ENCODE measurements at regions not wholly inside any gene's neighbourhood (a gene's known extent, or its start where the extent isn't known, plus 50 kb on each side); places are given as distances from the start of the nearest gene placed in this dataset.

DNA sequence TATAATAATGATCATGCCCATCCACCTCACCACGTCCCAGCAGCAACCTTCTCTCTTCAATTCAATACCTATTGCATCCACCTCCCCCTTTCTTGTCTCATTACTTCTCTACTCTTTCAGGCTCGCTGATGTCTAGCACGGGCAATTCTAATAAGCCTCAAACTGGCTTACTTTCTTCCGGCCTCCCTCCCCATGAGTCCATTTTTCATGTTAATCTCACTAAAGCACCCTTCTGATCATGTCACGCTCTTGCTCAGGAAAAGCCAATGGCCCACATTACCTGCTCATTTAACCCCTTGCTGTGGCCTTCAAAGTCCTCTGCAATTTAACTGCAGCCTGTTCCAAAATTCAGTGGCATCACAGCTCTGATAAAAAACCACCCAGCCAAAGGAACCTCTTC is 105.1 kb downstream of the UTRN start:
- TF ChIP-seq, protein P1, sequence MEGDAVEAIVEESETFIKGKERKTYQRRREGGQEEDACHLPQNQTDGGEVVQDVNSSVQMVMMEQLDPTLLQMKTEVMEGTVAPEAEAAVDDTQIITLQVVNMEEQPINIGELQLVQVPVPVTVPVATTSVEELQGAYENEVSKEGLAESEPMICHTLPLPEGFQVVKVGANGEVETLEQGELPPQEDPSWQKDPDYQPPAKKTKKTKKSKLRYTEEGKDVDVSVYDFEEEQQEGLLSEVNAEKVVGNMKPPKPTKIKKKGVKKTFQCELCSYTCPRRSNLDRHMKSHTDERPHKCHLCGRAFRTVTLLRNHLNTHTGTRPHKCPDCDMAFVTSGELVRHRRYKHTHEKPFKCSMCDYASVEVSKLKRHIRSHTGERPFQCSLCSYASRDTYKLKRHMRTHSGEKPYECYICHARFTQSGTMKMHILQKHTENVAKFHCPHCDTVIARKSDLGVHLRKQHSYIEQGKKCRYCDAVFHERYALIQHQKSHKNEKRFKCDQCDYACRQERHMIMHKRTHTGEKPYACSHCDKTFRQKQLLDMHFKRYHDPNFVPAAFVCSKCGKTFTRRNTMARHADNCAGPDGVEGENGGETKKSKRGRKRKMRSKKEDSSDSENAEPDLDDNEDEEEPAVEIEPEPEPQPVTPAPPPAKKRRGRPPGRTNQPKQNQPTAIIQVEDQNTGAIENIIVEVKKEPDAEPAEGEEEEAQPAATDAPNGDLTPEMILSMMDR (IDR thresholded peaks at IDR 0.05): no peak
- TF ChIP-seq POLR2A (IDR thresholded peaks at IDR 0.05): no peak

All from Peyer's patch (tissue), 4 donors.